GM19239 (cell line): ENCODE measurements at regions not wholly inside any gene's neighbourhood (a gene's known extent, or its start where the extent isn't known, plus 50 kb on each side); places are given as distances from the start of the nearest gene placed in this dataset.
"Not testable (repeated sequence)": the region's sequence is repeated elsewhere in the genome, so short reads cannot be mapped to it uniquely, and the experiment has no call there.

Experiments used
- DNase-seq: peaks from one replicate; pipeline ENCODE4 v3.0.0; 2011; ENCODE audit warnings: low spot score; ENCODE audit not compliant: insufficient read length
- FAIRE-seq: peaks from 2 replicates; lab custom pipeline; 2011; peaks lifted over from hg19 to GRCh38; lab: Jason Lieb, UNC

DNA sequence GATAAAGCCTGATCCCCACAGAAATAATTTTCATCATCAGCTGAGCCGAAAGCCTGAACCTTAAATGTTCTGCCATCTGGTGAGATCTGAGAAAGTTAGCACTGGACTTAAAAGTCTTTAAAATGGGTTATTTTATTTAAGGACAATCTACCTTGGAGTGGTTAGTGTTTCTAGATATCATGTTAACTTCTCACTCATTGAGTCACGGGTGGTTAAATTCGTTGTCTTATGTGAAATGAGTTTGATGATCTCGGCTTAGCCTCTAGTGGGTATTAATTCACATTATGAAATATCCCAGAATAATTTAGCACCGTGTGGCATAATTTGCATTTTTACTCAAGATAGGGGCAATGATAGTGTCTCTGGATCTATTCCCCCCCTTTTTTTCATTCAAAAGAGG, 117.4 kb upstream of the ZNF536 start:
- FAIRE-seq: no peak
- no peak for DNase-seq

DNA sequence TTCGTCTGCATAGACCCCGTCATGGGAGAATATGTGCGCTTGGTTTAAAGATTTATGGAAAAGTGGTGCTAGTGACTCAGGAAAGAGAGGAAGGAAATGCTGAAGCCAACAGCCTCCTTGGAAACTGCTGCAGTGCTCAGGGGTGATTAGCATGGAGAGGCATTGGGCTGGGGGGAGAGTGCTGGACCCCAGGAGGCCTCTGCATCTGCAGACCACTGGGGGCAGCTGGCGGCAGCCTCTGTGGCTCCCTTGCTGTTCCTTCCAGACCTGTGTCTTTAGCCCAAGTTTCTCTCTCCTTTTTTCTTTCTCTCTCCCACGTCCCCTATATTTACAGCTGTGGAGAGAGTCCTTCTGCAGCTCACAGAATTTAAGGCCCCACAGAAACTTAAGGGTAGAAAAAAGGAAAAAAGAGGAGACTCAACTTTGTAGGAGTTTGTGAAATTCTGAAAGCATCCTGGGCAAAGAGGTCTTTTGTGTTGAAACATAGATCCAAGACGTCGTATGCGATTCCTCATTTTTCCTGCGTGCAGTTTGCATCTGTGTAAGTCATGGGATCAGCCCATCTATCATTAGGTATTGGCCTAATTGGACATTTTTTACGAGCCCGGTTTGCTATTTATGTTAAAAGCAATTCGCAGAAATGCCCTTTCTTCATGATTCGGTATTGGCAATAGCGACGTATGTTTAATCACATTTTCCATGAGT, 116.2 kb upstream of the ZNF536 start:
- FAIRE-seq (no peak), DNase-seq (no peak)

DNA sequence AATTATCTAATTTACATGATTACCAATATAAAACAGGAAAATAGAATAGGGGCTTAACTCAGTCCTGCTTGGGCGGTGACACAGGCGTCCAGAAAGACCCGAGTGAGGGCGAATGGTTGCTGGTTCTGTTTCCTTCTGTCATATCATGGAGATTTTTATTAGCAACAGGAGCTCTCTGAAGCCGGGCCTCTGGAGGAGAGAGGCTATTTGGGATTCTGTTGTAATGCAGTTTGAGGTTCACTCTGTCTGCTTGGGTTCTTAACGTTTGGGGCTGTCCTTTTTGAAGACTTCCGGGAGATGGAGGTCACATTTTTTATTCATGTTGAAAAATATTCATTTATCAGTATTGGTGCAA, 115.7 kb upstream of the ZNF536 start:
- DNase-seq: no peak
- FAIRE-seq: no peak

DNA sequence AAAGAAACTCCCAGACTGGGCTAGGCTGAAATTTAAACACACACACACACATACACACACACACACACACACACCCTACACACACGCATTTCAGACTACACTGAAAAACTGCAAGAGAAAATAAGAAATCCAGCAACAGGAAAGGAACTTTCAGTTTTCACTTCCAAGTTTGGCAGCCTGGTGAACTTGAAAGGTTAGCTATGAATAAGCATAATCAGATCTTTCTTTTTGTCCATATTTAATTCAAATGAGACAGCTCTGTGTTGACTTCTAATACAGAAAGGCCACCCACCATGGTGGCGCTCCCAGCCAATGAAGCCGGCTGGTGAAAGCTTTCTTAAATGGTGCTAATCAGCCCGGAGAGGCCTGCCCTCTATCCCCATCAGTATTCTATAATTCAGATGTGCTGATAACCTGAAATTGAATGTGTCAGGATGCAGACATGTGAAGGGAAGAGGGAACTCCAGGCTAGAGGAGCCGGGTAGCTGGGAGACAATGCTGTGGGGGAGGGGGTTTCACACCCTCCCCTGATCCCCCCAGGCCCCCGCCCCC, 108.3 kb upstream of the ZNF536 start:
- DNase-seq (no peak), FAIRE-seq (no peak)

DNA sequence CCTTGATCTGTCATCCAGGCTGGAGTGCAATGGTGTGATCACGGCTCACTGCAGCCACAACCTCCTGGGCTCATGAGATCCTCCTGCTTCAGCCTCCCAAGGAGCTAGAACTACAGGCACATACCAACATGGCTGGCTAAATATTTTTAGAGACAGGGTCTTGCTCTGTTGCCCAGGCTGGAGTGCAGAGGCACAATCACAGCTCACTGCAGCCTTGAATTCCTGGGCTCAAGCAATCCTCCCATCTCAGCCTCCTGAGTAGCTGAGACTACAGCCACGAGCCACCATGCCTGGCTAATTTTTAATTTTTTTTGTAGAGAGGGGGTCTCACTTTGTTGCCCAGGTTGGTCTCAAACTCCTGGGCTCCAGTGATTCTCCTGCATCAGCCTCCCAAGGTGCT, 106.3 kb upstream of the ZNF536 start:
- not testable (repeated sequence) for DNase-seq, FAIRE-seq

DNA sequence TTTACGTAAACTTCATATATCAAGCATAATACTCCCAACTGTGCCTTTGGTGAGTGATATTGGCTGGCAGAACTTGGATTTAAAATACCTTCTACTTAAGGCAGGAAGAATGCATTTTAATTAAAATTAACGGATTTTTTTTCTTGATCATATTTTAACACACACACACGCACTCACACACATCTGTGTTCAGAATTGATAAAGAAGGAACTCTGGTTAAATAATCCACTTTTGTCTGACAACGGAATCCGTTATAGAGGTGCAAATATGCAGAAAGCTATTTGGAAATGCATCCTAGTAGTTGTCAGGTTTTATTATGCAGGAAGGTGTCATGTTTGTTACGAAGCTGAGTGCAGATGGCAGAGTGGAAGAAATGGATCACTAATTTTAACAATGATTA, 105.5 kb upstream of the ZNF536 start:
- FAIRE-seq: no peak
- no peak for DNase-seq

DNA sequence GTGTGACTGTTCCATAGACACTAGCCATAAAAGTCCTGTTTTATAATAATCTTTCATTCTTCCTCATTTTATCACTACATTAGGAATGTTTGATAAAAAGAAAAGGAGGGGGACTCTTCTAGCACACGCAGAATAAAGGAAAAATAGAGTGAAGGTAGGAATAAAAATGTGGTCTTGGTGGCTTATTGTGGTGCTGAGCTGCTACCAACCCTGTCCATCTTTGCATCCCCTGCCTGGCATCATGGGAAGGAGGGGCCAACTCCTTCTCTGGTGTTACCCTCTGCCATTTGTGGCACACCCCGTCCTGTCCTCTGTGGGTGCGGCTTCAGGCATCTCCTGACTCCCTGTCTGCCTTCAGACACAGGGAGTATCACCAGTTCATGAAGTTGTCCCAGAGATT, 104.9 kb upstream of the ZNF536 start:
- no peak for FAIRE-seq

DNA sequence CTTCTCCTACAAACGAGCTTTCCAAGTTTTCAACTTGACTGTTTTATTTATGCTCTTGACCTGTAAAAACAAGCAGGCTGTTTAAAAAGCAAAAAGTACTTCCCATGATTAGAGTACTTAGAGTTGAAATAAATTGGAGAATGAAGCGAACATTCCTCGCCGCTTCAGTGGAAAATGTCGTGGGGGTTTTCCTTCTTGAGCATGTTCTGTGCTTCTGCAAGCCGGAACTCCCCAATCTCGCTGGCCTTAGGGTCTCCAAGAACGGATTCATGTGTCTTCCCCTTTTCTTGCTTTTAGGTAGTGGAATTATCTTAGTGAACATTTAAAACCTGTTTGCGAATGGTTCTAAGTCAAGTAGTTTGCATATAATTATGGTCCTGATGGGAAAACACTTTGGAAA, 103.6 kb upstream of the ZNF536 start:
- DNase-seq (no peak), FAIRE-seq (no peak)

More for the DNA sequence above, 104.9 kb upstream of the ZNF536 start:
- DNase-seq: no peak

DNA sequence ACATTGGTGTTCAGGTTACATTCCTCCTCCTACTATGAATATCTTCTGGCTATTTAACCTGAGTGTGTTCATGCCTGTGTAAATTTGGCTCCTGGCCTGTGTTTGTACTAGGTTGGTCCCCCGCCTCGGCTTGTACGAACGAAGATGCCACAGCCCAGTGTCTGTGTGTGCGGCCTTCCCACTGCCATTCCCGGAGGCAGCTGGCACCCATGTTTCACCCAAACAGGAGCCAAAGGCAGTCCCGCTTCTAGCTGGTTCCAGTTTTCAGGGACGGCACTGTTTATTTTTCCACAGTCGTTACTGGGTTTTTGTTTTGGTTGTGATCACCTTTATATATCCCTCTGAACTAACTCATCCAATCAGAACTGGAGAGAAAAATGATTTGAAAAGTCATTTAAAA, 102.5 kb upstream of the ZNF536 start:
- DNase-seq (no peak), FAIRE-seq (no peak)

DNA sequence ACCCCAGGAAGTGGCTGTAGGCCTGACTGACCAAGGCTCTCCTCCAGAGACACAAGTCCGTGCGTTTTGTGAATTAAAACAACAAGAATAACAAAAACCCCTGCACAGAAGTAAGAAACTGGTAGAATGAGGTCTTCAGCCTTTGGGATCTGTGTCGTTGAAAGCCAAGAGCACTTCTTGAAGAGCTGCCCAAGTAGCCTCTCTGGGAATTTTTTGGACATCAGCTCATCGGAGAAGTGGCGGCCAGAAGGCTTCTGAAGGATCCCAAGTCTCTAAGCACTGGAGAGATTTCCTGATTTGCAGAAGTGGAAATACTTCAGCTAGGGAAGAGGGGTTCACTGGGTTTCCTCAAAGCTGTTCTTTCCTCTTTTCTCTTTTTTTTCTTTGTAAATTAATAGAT, 100.4 kb upstream of the ZNF536 start:
- DNase-seq: no peak
- FAIRE-seq: no peak

DNA sequence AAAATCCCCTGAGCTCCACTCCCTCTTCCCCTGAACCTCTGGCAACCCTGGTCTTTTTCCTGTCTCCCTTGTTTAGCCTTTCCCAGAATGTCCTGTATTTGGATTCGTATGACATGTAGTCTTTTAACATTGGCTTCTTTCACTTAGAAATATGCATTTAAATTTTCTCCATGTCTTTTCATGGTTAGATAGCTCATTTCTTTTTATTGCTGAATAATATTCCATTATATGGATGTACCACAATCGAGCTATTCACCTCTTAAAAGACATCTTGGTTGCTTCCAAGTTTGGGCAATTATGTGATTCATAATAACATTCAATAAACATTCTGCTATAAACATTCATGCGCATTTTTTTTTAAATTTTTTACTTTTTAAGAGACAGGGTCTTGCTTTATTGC, 99.6 kb upstream of the ZNF536 start:
- no peak for DNase-seq
- FAIRE-seq: no peak

DNA sequence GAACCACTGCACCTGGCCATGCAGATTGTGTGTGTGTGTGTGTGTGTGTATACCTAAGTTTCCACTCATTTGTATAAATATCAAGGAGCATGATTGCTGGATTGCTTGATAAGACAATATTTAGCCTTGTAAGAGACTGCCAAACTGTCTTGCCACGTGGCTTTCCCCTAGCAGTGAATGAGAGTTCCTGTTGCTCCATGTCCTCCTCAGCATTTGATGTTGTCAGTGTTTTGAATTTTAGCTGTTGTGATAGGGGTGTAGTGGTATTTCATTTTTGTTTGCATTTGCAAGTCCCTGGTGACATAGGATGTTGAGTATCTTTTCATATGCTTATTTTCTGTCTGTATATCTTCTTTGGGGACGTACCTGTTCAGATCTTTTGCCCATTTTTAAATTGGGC, 99.0 kb upstream of the ZNF536 start:
- FAIRE-seq (no peak), DNase-seq (no peak)

DNA sequence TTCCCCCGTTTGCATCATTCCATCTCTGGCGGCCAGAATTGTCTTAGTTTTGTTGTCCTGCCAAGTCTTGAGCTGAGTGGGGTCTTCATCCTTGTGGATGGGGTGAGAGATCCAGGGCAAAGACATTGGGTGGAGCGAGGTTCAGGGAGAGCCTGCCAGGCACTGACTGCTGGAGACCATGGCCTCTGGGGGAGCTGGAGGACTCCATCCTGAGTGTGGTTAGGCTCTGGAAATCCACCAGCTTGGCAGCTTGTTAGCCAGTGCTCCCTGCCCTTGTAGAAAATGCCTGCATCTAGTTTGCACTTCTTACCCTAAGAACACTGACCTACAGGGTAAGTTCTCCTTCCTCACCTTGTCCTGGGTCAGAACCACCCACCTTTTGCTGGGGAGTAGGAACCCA, 97.2 kb upstream of the ZNF536 start:
- DNase-seq (no peak), FAIRE-seq (no peak)

DNA sequence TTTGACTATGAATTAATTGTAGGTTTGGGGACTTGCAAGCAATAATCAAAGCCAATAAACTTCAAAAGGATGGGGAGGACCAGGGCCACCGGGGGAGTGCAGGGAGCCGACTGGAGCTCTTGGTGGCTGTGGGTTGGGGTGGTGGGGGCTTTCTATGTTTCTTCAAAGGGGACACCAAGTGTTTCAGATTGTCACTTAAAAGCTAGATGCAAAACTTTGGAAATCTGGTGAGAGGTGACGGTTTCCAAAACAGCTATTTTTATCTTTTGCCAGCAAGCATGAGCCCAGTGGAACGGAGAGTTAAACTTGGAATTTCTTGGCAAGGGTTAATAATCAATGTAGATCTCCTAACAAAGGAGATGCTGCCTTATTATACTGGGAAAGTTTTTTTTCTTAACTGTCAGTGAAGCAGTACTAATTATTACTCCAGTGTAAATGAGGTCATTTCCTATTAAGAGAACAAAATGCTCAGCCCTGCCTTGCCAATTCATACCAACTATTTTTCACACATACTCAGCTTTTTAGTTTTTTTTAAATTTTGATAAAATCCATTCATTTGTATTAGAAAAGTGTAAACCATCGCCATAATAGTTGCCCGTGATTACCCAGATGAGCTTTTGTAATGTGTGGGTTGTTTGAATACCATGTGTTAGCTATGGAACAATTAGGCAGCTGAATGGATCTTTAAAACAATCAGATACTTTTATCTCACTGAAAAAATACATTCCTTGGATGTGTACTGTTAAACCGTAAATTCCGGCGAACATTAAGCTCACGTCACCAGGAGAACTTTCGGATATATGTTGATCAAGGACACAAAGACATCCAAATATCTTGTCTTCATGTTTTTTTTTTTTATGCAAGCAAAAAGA, 95.9 kb upstream of the ZNF536 start:
- no peak for DNase-seq
- no peak for FAIRE-seq

DNA sequence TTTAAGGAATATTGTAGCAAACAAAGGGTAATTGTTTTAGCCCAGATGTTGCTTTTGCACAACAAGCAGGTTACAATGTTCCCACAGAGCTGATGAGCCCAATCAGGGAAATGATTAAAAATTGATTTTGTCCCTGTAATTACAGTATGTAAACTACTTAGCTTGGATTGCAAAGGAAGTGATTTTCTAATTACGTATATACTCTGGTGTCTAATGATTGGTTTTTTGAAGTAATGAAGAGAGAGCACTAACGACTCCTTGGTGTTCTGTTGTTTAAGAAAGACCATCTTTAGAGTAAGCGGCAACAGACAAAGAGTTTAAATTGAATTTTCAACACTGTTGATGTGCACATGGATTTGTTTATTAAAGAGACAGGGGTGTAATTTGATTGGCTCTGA, 95.3 kb upstream of the ZNF536 start:
- FAIRE-seq (no peak), DNase-seq (no peak)

DNA sequence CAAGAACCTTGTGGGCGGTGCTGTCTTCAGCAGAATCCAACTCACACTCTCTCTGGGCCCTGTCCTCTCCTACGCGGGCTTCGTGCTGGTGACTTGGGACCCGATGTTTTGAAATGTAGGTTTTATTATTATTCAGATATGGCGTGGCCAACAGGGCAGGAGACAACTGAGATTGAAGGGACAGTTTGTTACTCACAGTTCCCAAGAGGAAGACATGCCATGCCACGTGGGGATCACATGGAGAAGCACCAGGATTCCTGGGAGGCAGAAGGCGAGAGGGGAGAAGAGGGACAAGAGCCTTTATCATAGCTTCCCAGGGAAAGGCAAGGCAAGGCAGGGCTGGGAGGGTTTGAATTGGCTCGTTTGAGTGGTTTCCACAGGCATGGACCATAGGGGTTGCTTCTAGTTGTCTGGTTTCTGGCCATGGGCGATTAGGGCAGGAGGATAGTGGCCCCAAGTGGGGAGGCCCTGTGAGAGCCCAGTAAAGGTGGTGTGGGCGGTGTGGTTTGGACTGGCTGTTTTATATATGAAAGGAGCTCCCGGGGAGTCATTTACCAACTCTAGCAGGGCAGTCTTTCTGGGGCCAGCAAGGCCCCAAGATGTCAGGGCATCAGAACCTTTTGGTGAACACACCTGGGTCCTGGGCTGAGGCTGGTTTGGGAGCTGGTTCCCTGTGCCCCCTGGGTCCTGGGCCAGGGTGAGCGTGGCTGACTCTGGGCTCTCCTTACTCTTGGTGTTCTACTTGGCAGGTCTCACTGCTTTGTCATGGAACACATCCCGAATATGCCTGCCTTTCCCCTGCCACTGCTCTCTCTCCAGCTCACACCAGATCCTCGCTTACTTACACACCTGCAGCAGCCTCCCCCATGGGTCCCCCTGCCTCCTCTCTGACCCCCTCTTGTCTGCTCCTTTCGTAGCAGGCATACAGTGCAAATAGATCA, 94.0 kb upstream of the ZNF536 start:
- DNase-seq (no peak), FAIRE-seq (no peak)

DNA sequence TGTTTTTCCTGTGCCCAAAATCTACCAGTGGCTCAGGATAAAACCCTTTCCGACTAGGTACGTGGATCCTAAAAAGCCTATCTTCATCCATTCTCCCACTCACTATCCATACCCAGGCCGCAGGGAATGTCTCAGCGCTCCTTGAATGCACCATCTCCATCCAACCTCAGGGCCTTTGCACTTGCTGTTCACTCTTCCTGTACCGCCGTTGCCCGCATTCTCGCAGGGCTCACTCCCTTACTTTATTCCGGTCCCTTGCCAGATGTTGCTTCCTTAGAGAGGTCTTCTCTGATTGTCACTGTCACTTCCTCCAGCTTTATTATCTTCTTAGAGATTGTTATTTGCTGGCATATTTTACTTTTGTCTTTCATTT, 93.3 kb upstream of the ZNF536 start:
- no peak for FAIRE-seq
- DNase-seq: no peak

DNA sequence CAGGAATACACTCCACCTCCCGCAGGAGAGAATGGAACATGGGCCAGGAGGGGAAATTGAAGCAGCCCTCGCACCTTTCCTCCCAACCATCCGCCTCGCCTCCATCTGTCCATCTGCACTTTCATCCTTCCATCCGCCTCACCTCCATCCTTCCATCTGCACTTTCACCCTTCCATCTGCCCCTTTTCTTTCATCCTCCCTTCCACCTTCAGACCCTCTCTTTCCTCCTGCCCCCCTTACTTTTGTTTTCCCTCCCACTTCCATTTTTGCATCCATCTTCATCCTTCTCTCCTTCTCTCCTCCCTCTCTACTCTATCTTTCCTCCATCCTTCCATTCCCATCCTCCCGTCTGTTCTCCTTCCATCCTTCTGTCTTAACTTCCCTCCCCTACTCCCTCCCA, 92.2 kb upstream of the ZNF536 start:
- DNase-seq: no peak
- FAIRE-seq: no peak

DNA sequence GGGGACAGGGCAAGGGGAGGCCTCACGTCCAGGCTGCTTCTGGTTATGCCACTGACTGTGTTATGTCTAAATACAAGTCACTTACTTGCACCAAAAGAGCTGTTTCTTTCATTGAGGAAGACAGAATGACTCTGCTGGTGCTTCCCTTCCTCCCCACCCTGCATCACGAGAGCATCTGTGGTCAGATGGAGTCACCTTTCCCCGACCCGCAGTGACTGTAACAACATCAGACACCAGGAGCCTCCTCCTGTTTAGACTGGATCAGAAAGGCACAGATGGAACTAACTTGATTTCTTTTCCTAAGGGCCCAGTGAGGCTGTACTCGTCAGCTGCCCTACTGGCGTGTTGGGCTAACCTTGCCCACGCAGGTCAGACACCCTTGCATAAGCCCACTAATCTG, 90.3 kb upstream of the ZNF536 start:
- no peak for FAIRE-seq

DNA sequence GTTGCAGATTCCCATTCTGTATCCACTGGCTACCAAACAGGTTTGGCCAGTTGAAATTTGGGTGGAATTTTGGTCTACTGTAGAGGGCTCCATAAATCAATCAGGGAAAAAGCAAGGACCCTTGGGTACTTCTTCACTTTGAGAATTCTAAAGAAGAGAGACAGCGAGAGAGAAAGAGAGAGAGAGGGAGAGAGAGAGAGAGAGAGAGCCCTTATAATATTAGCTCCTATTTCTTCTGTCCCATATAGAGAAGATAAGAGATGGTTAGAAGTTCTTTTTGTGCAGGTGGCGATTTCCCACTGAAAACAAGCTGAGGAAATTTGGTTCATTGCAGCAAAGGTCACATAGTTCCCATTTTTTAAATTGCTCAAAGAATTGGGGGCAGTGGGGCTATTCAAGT, 88.6 kb upstream of the ZNF536 start:
- no peak for FAIRE-seq
- DNase-seq: no peak

More for the DNA sequence above, 90.3 kb upstream of the ZNF536 start:
- DNase-seq: no peak

DNA sequence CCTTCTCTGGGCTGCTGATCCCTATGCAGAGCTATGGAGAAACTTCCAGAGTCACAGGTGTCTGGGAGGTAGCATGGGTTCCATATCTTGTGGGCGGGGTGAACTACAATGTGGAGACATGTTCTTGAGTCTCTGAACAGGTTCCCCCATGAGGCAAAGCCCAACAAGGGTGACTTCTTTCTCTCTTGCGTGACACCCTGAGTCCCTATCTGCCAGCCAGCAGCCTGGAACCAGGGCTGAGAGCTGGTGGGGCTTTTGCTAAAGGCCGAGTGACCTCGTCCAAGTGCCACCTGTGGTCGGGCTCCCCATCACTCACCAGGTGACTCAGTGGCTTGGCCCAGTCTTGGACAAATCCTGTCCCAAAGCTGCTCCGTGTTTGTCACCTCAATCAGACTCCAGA, 88.0 kb upstream of the ZNF536 start:
- DNase-seq (no peak), FAIRE-seq (no peak)
